Neural cell (in vitro differentiated cells): ENCODE measurements at regions not wholly inside any gene's neighbourhood (a gene's known extent, or its start where the extent isn't known, plus 50 kb on each side); places are given as distances from the start of the nearest gene placed in this dataset.

Source experiments
- EP300 ChIP-seq: fragments of 450-650 bp; conservative IDR thresholded peaks from 2 replicates; pipeline ENCODE4 v1.6.1; 2014; ENCODE audit warnings: antibody characterized with exemption, mild to moderate bottlenecking, moderate library complexity; ENCODE audit not compliant: poor library complexity, severe bottlenecking
- EZH2 ChIP-seq: fragments of 200-600, 300-800 bp; shearing (Covaris generic), sonication (generic); IDR thresholded peaks from 2 replicates; pipeline ENCODE4 v1.6.1; 2014; ENCODE audit warnings: antibody characterized with exemption, low read length, borderline replicate concordance, mild to moderate bottlenecking; ENCODE audit not compliant: insufficient read depth, poor library complexity, severe bottlenecking
- POLR2AphosphoS5 ChIP-seq: IDR thresholded peaks from 2 replicates; pipeline ENCODE4 v1.6.1; 2012
- RAD21 ChIP-seq: fragments of 450-650 bp; conservative IDR thresholded peaks from 2 replicates; pipeline ENCODE4 v1.6.1; 2014; ENCODE audit warnings: antibody characterized with exemption, mild to moderate bottlenecking, moderate library complexity
- REST ChIP-seq: IDR thresholded peaks from 2 replicates; pipeline ENCODE4 v1.6.1; 2012; ENCODE audit warnings: borderline replicate concordance
- TAF1 ChIP-seq: IDR thresholded peaks from 2 replicates; pipeline ENCODE4 v1.6.1; 2012; ENCODE audit warnings: low read depth
- TF ChIP-seq, protein P1 (sequence below): fragments of 450-650 bp; IDR thresholded peaks from 2 replicates; pipeline ENCODE4 v1.5.1; 2014; ENCODE audit warnings: antibody characterized with exemption, mild to moderate bottlenecking, moderate library complexity; ENCODE audit not compliant: poor library complexity, severe bottlenecking

DNA sequence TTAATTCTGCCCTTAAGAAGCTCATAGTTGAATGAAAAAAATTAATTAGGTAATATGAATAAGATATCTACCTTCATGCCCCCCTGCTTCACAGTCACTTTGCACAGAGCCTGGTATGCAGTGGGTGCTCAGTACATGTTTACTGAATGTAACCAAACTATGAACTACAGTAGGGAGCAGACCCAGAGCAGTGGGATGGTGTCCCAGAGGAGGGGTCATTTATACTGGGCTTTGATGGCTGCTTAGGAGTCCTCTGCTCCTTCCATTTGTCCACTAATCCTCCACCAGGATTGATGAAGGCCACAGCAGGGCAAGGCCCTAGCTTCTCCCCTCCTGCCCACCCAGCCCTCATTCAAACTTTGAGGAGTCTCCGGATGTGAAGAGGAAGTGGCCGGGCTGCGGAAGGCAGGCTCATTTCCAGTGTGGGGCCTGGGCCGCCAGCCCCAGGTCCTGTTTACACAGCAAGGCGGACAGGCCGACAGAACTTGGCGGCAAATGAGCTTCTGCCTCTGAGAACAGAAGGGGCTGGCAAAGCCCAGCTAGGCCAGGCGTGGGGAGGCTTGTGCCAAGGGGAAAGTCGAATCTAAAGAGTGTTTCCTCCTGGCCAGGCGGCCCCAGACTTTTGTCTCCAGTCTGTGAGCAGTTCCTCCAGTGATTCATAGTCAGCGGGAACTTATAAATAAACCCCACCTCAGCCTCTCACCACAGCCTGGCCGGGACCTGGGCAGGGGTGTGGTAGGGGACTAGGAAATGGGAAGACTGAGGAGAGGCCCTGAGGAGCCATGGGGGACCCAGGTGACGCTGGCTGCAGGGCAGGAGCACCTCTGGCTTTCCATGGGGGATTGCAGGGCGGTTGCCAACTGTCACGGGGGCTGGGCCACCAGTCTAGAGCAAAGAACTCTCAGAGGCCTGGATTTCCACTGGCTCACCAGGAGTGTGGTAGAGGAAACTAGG is 51.6 kb upstream of the LCTL start:
- TF ChIP-seq, protein P1, sequence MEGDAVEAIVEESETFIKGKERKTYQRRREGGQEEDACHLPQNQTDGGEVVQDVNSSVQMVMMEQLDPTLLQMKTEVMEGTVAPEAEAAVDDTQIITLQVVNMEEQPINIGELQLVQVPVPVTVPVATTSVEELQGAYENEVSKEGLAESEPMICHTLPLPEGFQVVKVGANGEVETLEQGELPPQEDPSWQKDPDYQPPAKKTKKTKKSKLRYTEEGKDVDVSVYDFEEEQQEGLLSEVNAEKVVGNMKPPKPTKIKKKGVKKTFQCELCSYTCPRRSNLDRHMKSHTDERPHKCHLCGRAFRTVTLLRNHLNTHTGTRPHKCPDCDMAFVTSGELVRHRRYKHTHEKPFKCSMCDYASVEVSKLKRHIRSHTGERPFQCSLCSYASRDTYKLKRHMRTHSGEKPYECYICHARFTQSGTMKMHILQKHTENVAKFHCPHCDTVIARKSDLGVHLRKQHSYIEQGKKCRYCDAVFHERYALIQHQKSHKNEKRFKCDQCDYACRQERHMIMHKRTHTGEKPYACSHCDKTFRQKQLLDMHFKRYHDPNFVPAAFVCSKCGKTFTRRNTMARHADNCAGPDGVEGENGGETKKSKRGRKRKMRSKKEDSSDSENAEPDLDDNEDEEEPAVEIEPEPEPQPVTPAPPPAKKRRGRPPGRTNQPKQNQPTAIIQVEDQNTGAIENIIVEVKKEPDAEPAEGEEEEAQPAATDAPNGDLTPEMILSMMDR, result no peak
- no peak for TF ChIP-seq EZH2
- no peak for TF ChIP-seq POLR2AphosphoS5
- no peak for TF ChIP-seq RAD21
- TF ChIP-seq REST, result no peak
- no peak for TF ChIP-seq TAF1
- no peak for TF ChIP-seq EP300
